GM23338 (cell line): ENCODE measurements at regions not wholly inside any gene's neighbourhood (a gene's known extent, or its start where the extent isn't known, plus 50 kb on each side); places are given as distances from the start of the nearest gene placed in this dataset.

ENCODE experiments used
- REST ChIP-seq: IDR thresholded peaks from one replicate; pipeline ENCODE4 v1.6.1; 2018; ENCODE audit warnings: antibody characterized with exemption; ENCODE audit not compliant: unreplicated experiment
- TF ChIP-seq, protein P1 (sequence below), 2 experiments: fragments of 200-600 bp in 1 of 2; sonication (generic) in 1 of 2; conservative IDR thresholded peaks; 2 replicates each; pipeline versions ENCODE4 v1.5.1 to v1.6.1; 2016 to 2017; ENCODE audit warnings: antibody characterized with exemption in 2 of 2, low read depth in 2 of 2, mild to moderate bottlenecking in 2 of 2, moderate library complexity in 1 of 2

GRCh38 chr12:115377779-115378178 is 693.8 kb upstream of the TBX3 start:
- TF ChIP-seq, protein P1, sequence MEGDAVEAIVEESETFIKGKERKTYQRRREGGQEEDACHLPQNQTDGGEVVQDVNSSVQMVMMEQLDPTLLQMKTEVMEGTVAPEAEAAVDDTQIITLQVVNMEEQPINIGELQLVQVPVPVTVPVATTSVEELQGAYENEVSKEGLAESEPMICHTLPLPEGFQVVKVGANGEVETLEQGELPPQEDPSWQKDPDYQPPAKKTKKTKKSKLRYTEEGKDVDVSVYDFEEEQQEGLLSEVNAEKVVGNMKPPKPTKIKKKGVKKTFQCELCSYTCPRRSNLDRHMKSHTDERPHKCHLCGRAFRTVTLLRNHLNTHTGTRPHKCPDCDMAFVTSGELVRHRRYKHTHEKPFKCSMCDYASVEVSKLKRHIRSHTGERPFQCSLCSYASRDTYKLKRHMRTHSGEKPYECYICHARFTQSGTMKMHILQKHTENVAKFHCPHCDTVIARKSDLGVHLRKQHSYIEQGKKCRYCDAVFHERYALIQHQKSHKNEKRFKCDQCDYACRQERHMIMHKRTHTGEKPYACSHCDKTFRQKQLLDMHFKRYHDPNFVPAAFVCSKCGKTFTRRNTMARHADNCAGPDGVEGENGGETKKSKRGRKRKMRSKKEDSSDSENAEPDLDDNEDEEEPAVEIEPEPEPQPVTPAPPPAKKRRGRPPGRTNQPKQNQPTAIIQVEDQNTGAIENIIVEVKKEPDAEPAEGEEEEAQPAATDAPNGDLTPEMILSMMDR (conservative IDR thresholded peaks at IDR 0.05; ENCODE audit: low read depth in 2 of 2), result no peak
- TF ChIP-seq REST, result no peak
